Mesenchymal stem cell (in vitro differentiated cells and primary cell): ENCODE measurements at regions not wholly inside any gene's neighbourhood (a gene's known extent, or its start where the extent isn't known, plus 50 kb on each side); places are given as distances from the start of the nearest gene placed in this dataset.

Experiments used
- DNase-seq: peaks from one replicate; pipeline ENCODE4 v3.0.0-alpha.2; 2013
- H2AFZ ChIP-seq: one replicate; pipeline ENCODE4 v1.6.1; 2013; ENCODE audit warnings: low read depth, mild to moderate bottlenecking, control low read depth, inconsistent platforms, low read length, moderate library complexity
- H2AK5ac ChIP-seq: 2 replicates; pipeline ENCODE4 v1.6.1; 2013; ENCODE audit warnings: low read length, moderate library complexity, mild to moderate bottlenecking, inconsistent platforms; ENCODE audit not compliant: severe bottlenecking
- H2BK120ac ChIP-seq: one replicate; pipeline ENCODE4 v1.6.1; 2013; ENCODE audit warnings: low read depth, mild to moderate bottlenecking, inconsistent platforms, low read length, moderate library complexity
- H2BK12ac ChIP-seq, 2 experiments: one replicate each; pipeline ENCODE4 v1.6.1; 2013; ENCODE audit warnings: inconsistent platforms in 2 of 2, low read length in 2 of 2, mild to moderate bottlenecking in 2 of 2, moderate library complexity in 2 of 2, control low read depth in 1 of 2
- H2BK15ac ChIP-seq: one replicate; pipeline ENCODE4 v1.6.1; 2013; ENCODE audit warnings: mild to moderate bottlenecking, low read depth, inconsistent platforms; ENCODE audit not compliant: poor library complexity, severe bottlenecking
- H2BK5ac ChIP-seq: 2 replicates; pipeline ENCODE4 v1.6.1; 2013; ENCODE audit warnings: low read depth, mild to moderate bottlenecking, low read length, control low read depth, inconsistent platforms; ENCODE audit not compliant: poor library complexity, severe bottlenecking
- H3K14ac ChIP-seq, 2 experiments: one replicate each; pipeline ENCODE4 v1.6.1; 2013; ENCODE audit warnings: inconsistent platforms in 2 of 2, low read length in 2 of 2, control low read depth in 1 of 2, mild to moderate bottlenecking in 1 of 2, moderate library complexity in 1 of 2
- H3K18ac ChIP-seq, 2 experiments: one replicate each; pipeline ENCODE4 v1.6.1; 2013; ENCODE audit warnings: inconsistent platforms in 2 of 2, low read length in 2 of 2, control low read depth in 1 of 2, low read depth in 1 of 2, mild to moderate bottlenecking in 1 of 2
- H3K23ac ChIP-seq, 2 experiments: one replicate each; pipeline ENCODE4 v1.6.1; 2013; ENCODE audit warnings: inconsistent platforms in 2 of 2, low read length in 2 of 2, mild to moderate bottlenecking in 2 of 2, moderate library complexity in 2 of 2, control low read depth in 1 of 2
- H3K27ac ChIP-seq: 2 replicates; pipeline ENCODE4 v1.5.1; 2013; ENCODE audit warnings: mild to moderate bottlenecking, moderate library complexity, low read length, control low read depth, inconsistent platforms; ENCODE audit not compliant: poor library complexity, severe bottlenecking
- H3K27me3 ChIP-seq, 2 experiments: 2 replicates each; pipeline versions ENCODE4 v1.6.1 to v1.7.0; 2013; ENCODE audit warnings: low read length in 2 of 2, mild to moderate bottlenecking in 2 of 2, moderate library complexity in 2 of 2, control low read depth in 1 of 2, inconsistent platforms in 1 of 2; ENCODE audit not compliant: control insufficient read depth in 1 of 2, insufficient read depth in 1 of 2
- H3K36me3 ChIP-seq, 2 experiments: 2 replicates each; pipeline versions ENCODE4 v1.6.1 to v1.7.0; 2013; ENCODE audit warnings: low read length in 2 of 2, control low read depth in 1 of 2, inconsistent platforms in 1 of 2, low read depth in 1 of 2, mild to moderate bottlenecking in 1 of 2; ENCODE audit not compliant: insufficient read depth in 2 of 2, control insufficient read depth in 1 of 2
- H3K4ac ChIP-seq, 2 experiments: one replicate each; pipeline ENCODE4 v1.6.1; 2013; ENCODE audit warnings: inconsistent platforms in 2 of 2, low read length in 2 of 2, mild to moderate bottlenecking in 2 of 2, moderate library complexity in 2 of 2, control low read depth in 1 of 2, low read depth in 1 of 2
- H3K4me1 ChIP-seq: 2 replicates; pipeline ENCODE4 v1.6.1; 2013; ENCODE audit warnings: low read depth, low read length, control low read depth; ENCODE audit not compliant: control insufficient read depth, insufficient read depth
- H3K4me2 ChIP-seq: 2 replicates; pipeline ENCODE4 v1.6.1; 2013; ENCODE audit warnings: low read length, mild to moderate bottlenecking, inconsistent platforms; ENCODE audit not compliant: poor library complexity, severe bottlenecking
- H3K4me3 ChIP-seq, 2 experiments: 2 replicates each; pipeline versions ENCODE4 v1.5.1 to v1.7.0; 2013; ENCODE audit warnings: low read length in 2 of 2, mild to moderate bottlenecking in 2 of 2, control low read depth in 1 of 2, low read depth in 1 of 2; ENCODE audit not compliant: insufficient read depth in 1 of 2
- H3K79me1 ChIP-seq: replicated peaks from 2 replicates; pipeline ENCODE4 v1.6.1; 2013; ENCODE audit warnings: mild to moderate bottlenecking, control low read depth, low read length, inconsistent platforms; ENCODE audit not compliant: poor library complexity, severe bottlenecking
- H3K9ac ChIP-seq: 2 replicates; pipeline ENCODE4 v1.7.0; 2013; ENCODE audit warnings: mild to moderate bottlenecking, low read length, moderate library complexity
- H3K9me3 ChIP-seq: 2 replicates; pipeline ENCODE4 v1.7.0; 2013; ENCODE audit warnings: mild to moderate bottlenecking, low read length; ENCODE audit not compliant: control insufficient read depth
- H4K8ac ChIP-seq: one replicate; pipeline ENCODE4 v1.6.1; 2013; ENCODE audit warnings: inconsistent platforms, mild to moderate bottlenecking, low read length, moderate library complexity
- H4K91ac ChIP-seq: one replicate; pipeline ENCODE4 v1.6.1; 2013; ENCODE audit warnings: mild to moderate bottlenecking, low read length, inconsistent platforms
- WGBS: methylation state at CpG from one replicate; pipeline ENCODE4 v1.1.7; 2013; ENCODE audit warnings: mixed read lengths; 5-methylcytosine and 5-hydroxymethylcytosine counted together

DNA sequence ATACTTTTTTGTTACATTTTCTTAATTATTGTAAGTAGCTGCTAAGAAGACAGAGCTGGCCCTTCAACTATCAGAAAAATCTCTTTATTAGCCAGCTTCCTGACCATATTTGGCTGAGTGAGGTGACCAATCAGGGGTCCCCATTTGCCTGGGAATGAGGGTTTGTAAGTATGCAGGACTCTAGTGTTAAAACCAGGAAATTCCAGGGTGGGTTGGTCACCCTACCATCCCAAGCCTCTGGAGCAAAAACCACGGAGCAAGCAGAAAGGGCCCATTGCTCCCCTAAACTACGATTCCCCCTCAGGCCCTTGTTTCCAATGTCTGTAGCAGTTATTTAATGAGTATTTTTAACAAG, 165.6 kb upstream of the NCKAP5 start:
- Histone ChIP-seq H2AFZ (no peak overlapping the region), H4K91ac (no peak overlapping the region), H3K27me3 (no peaks in the 10 kb centered on the region), H2AK5ac (no peak overlapping the region), H3K36me3 (no peaks in the 10 kb centered on the region), H3K23ac (no peak overlapping the region), H3K4me3 (no peak overlapping the region), H2BK120ac (no peak overlapping the region), H3K27ac (no peak overlapping the region), H3K4me2 (no peak overlapping the region), H2BK15ac (no peak overlapping the region), H3K18ac (no peak overlapping the region), H3K9ac (no peak overlapping the region), H3K4ac (no peak overlapping the region), H3K4me1 (peaks cover 3% of the 10 kb centered on the region), H2BK12ac (no peak overlapping the region), H2BK5ac (no peak overlapping the region), H3K9me3 (no peaks in the 10 kb centered on the region), H4K8ac (no peak overlapping the region), H3K14ac (no peak overlapping the region), H3K79me1 (no peaks in the 10 kb centered on the region)
- no CpG with 5 or more reads among the region's 2 CpGs for WGBS
- DNase-seq, result peak; percentile 48

DNA sequence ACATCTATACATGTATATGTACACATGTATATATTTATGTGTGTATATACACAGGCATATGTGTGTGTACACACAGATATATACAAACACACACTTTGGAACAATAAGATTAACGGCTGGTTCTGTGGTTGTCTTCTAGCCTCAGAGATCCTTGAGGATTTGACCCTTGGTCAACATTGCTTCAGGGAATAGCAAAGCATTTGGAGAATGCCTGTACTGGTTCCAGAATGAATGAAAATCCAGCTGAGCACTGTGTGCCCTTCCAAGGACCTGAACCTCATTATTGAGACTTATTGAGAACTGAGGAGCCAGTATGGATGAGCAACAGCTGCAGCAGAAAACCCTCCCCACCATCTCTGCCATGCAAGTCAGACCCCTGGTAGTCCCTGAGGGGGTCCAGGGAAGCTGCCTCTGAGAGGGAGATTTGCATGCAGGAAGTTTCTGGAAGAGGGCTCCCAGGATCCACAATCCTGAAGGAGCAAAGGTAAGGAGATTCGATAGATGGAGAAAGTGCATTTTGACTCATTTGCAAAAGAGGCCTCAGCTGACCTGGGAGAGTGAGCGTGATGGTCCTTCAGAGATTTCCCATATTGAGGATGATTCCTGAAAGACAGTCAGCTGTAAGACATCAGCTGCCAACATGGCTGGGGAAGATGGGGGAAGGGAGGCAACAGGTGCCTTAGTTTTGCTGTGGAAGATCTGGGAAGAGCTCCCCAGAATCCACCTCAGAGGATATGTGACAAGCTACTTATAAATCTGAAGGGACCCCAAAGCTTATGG, 166.6 kb upstream of the NCKAP5 start:
- Histone ChIP-seq H2BK120ac (no peak overlapping the region), H2BK12ac (no peak overlapping the region), H2AK5ac (peak overlapping the region; percentile 27), H3K4me1 (peaks cover 3% of the 10 kb centered on the region), H4K91ac (no peak overlapping the region), H2AFZ (no peak overlapping the region), H3K23ac (no peak overlapping the region), H3K9me3 (no peaks in the 10 kb centered on the region), H3K4me2 (no peak overlapping the region), H2BK5ac (no peak overlapping the region), H3K14ac (no peak overlapping the region), H3K79me1 (no peaks in the 10 kb centered on the region), H3K36me3 (no peaks in the 10 kb centered on the region), H3K4ac (no peak overlapping the region), H3K4me3 (no peak overlapping the region), H4K8ac (no peak overlapping the region), H3K27me3 (no peaks in the 10 kb centered on the region), H3K27ac (no peak overlapping the region), H3K18ac (no peak overlapping the region), H3K9ac (no peak overlapping the region), H2BK15ac (no peak overlapping the region)
- 82% methylated on average over 3 of the region's 3 CpGs for WGBS
- DNase-seq, result peak; percentile 41

DNA sequence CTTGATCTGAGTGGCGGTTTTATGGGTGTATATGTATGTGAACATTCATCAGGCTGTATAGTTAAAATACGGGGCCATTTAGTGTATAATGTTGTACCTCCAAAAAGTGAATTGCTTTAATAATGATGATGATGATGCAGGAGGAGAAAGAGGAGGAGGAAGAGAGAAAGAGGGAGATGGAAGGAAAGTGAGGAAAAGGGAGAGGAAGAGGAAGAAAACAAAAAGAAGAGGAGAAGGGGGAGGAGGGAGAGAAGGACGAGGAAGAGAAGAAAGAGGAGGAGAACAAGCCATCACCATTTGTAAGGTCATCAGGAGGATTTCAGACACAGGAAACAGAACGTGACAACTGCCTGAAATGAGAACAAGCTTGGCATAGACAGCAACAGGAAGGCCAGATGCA, 168.4 kb upstream of the NCKAP5 start:
- no peak overlapping the region for H3K9ac ChIP-seq
- H3K36me3 ChIP-seq, result no peaks in the 10 kb centered on the region
- H2BK15ac ChIP-seq, result no peak overlapping the region
- peaks cover 3% of the 10 kb centered on the region for H3K4me1 ChIP-seq
- H3K4ac ChIP-seq, result no peak overlapping the region
- H3K14ac ChIP-seq, result no peak overlapping the region
- H2AFZ ChIP-seq, result no peak overlapping the region
- no peaks in the 10 kb centered on the region for H3K9me3 ChIP-seq
- no peak overlapping the region for H3K4me2 ChIP-seq
- H2BK12ac ChIP-seq, result no peak overlapping the region
- H4K91ac ChIP-seq, result no peak overlapping the region
- H4K8ac ChIP-seq, result no peak overlapping the region
- no peak overlapping the region for H2AK5ac ChIP-seq
- H2BK120ac ChIP-seq, result no peak overlapping the region
- H3K4me3 ChIP-seq, result no peak overlapping the region
- H3K79me1 ChIP-seq, result no peaks in the 10 kb centered on the region
- no peak overlapping the region for H3K18ac ChIP-seq
- DNase-seq, result no peak
- H2BK5ac ChIP-seq, result no peak overlapping the region
- 70% methylated on average over 4 of the region's 4 CpGs for WGBS
- no peak overlapping the region for H3K23ac ChIP-seq
- no peak overlapping the region for H3K27ac ChIP-seq
- no peaks in the 10 kb centered on the region for H3K27me3 ChIP-seq

DNA sequence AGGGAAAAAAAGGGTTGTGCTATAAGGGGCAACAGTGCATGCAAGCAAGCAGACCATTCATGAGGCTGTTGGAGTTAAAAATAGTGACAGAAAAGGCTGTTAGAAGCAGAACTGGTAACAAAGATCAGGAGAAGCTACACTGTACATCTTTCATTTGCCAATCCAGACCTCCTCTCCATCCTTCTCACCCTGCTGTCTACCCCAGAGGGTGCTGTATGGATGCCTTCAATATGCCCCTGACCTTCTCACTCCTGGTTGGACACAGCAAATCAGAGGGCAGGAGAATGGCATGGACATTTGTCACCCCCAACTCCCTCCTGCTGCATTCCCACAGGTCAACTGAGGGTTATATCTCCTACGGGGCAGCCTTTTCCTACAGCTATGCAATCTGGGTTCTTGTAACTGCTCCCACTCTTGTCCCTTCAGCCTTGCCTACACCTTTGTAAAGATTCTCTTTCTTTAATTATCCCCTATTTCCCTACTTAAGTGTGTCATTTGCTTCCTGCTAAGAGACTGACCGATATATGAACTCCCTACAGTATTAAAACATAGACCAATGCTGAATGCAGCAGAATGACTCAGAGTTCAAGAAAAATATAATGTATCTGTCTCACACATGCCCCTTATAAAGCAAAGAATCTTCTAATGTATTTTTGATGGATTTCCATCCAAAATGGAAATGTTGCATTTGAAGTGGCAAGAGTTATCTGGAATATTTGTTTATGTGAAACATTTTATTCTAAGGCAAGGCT, 169.2 kb upstream of the NCKAP5 start:
- 89% methylated on average over 2 of the region's 2 CpGs for WGBS
- H3K4ac ChIP-seq, result no peak overlapping the region

More for the DNA sequence above, 169.2 kb upstream of the NCKAP5 start:
- Histone ChIP-seq H2BK15ac (no peak overlapping the region), H3K36me3 (no peaks in the 10 kb centered on the region), H3K4me3 (no peak overlapping the region), H3K27ac (no peak overlapping the region), H4K8ac (no peak overlapping the region), H3K23ac (no peak overlapping the region), H3K4me1 (peaks cover 3% of the 10 kb centered on the region), H3K4me2 (no peak overlapping the region), H2AK5ac (no peak overlapping the region), H3K79me1 (no peaks in the 10 kb centered on the region), H2BK5ac (no peak overlapping the region), H2BK12ac (no peak overlapping the region), H3K9ac (no peak overlapping the region), H3K14ac (no peak overlapping the region), H3K18ac (no peak overlapping the region), H2BK120ac (no peak overlapping the region), H3K9me3 (no peaks in the 10 kb centered on the region), H3K27me3 (no peaks in the 10 kb centered on the region), H2AFZ (no peak overlapping the region), H4K91ac (no peak overlapping the region)
- DNase-seq, result no peak
